CD1c-positive myeloid dendritic cell (primary cell): ENCODE measurements at regions not wholly inside any gene's neighbourhood (a gene's known extent, or its start where the extent isn't known, plus 50 kb on each side); places are given as distances from the start of the nearest gene placed in this dataset.

Source experiments
- DNase-seq: peaks from one replicate; pipeline ENCODE4 v3.0.0-alpha.2; 2016; ENCODE audit errors: extremely low spot score

DNA sequence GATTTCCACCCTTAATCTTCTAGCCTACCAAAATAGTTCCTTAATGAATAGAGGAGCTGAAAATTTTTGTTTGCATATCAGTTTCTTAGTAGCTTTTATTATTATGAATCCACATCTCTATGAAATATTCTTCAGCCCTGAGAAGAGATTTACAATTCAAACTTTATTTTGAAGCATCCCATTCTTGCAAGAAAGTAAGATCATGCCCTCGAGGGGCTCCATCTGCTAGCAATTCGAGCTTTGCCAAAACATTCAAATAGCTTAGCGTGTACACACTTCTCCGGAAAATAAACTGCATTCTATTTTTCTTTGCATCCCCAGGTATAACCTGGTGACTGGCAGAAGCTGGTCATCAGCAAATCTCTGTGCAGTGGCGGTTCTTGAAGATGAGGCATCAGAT is 370.7 kb downstream of the MTRR start:
- no peak for DNase-seq

DNA sequence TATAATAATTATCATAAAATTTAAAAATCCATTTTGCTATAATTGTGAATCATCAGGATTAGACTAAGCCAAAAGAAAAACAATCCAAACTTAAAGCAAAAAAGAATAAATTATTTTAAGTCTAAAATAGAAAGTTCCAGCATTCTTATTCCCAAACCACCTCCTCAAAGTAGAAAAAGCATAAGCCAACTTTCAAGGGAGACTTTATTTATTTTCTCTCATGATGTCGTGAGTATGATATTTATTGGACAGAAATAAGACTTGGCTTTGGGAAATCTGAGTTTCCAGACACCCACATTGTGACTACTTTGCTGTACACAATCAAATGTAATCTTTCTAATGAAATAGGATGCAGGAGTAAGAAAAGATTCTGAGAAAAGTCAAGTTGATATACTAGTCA is 372.1 kb downstream of the MTRR start:
- DNase-seq, result no peak

DNA sequence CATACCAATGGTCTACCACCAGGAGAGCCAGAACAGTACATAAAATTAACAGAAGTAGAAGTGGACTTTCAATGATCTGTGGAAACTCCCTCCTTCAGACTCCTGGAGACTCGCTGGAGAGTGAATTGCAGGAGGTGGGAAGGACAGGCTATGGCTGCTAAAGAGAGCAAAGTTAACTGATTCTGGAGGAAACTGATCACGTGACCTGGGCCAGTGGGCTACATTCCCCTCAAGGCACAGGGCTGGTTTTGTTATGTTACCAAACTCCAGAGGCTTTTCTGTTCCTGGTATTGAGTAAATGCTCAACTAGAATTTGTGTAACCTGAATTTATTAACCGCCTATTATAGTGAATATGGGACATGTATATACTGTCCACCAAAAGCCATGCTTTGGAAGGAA is 372.6 kb downstream of the MTRR start:
- no peak for DNase-seq

DNA sequence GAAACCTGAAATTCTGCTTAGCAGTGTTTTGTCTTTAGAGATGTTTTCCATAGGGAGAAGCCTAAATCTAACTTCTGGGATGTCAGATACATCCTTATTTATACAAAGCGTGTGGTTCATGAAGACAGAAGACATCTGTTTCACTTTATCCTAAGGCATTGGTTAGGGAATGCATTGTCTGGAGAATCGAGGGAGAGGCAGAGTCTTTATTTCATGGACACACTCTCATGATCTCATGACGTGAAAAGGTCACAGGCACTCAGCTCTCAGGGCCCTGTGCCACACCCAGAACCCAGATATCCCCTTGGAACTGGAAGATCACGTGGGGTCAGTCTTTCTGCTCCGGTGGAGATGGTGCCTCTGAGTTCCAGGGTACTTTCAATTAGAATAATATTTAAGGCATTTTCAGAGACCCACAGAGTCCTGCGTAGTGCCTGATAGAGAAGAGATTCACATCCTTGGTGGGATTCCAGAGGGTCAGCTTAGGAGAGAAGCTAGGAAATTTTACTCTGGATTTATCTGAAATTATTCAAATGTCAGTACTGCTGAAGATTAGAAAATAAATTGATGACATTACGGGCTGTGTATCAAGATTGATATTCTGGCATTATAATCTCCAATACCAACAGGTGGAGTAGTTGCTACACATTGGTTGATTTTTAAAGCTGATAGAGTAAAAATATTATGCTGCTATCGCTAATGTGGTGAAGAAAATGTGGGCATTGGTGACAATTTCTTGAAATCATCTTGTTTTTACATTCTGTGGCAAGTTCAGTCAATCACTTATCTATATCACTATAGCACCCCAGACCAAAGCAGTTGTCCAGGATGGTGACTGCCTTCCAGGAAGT is 378.3 kb downstream of the MTRR start:
- DNase-seq, result no peak

DNA sequence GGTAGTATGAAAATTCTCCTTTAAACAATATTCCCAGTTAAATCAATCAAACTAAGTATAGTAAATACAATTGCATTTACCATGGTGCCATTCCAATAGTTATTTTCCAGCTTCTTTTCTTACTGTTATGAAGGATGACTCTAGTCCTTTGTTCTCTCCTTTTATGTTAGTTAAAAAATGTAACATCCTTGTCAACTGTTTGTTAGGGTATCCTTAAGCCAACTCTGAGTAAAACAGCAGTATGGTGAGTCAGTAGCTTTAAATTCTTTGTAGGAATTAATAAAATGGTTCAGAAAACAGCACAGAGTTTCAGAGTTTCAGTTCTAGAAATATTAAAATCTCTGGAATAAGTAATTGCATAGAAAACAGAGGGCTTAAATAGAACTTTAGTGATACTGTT is 384.4 kb downstream of the MTRR start:
- DNase-seq, result no peak

DNA sequence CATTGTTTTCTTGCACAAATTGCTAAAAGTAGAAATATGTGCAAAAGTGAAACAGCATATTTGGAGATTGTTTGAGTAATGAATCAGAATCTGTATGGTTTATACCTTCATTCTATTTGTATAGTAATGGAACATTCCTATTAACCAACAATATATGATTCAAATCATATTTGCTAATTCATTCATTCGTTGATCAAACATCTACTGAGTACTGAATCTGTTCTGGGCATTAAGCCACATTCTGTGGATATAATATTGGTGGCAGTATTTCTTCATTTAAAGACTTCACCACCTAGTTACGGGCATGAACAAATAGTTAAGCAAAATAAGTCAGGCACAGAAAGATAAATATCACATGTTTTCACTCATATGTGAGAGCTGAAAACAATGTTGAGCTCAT is 385.7 kb downstream of the MTRR start:
- DNase-seq, result no peak

DNA sequence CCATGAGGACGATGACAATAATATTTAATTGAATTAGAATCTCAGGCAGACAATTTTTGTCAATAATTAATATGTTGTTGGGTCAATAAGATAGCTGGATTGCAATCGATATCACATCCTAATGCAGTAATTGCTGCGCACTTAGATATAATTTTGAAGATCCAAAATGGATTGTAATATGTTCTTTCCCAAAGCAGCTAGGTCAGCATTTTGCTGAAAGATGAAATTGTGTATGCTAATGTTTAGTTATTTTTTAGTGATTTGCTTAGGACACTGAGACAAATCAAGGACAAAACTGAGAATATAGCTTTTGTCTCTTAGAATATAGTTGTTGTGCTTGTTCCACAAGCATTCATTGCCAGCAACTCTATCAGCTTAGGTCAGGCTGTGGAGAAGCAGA is 389.9 kb downstream of the MTRR start:
- DNase-seq, result no peak

DNA sequence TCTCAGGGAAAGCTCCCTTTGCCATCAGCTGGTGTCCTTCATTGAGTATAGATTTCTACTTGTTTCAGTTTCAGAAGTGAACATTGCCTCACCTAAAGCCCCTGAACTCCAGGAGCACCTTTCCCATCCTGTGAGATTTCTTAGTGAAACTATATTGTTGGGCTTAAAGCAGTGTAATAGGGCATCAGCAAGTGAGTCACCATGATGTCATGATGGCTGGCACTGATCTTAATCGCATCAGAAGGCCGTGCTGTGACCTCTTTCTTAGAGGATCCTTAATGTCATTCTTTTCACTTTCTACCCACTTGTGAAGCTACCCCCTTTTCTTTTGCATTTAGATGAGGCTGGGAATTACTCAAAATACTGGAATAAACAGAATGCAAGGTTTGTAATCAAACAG is 401.3 kb downstream of the MTRR start:
- no peak for DNase-seq

DNA sequence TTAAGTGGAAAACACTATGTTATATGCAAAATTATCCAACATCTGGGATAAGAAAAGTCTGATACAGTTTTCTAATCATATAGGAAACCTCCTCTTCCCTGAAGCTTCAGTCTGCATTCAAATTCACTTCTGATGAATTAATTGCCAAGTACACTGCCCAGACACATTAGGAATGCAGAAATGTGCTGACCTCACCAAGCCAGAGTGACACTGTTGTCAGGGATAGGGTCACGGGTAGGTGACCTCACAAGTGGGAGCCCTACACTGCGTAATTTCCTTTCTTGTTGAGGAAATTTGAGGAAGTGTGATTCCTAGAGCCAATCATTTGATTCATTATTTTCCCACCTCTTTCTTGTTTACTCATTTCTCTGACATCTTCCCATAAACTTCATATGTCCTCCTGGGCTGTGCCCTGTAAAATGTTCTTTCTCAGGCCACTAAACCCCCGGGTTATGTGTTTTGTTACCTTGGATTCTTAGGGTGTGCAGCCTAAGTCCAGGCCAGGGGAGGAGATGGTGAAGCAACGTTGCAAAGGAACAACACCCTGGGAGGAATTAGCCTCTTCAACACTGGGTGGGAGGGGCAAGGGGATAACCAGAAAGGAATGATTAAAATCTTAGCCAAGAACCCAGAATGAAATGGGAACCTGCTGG is 411.9 kb downstream of the MTRR start:
- no peak for DNase-seq

DNA sequence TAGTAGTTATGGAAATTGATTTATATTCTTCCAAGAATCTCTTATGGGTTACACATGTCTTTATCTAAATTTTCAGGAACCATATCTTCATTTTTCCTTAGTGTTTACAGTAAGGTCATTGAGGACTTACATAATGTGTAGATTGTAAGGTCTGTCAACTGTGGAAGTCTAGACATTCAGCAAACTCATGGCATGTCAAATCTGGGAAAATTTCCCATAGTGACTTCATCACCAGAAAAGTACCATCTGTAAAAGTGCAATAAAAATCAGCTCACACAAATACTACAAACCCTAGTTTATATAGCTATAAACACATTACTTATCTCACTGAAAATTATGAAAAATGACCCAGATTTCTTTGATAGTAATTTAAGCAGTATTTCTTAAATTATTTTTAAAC is 419.4 kb downstream of the MTRR start:
- DNase-seq, result no peak

DNA sequence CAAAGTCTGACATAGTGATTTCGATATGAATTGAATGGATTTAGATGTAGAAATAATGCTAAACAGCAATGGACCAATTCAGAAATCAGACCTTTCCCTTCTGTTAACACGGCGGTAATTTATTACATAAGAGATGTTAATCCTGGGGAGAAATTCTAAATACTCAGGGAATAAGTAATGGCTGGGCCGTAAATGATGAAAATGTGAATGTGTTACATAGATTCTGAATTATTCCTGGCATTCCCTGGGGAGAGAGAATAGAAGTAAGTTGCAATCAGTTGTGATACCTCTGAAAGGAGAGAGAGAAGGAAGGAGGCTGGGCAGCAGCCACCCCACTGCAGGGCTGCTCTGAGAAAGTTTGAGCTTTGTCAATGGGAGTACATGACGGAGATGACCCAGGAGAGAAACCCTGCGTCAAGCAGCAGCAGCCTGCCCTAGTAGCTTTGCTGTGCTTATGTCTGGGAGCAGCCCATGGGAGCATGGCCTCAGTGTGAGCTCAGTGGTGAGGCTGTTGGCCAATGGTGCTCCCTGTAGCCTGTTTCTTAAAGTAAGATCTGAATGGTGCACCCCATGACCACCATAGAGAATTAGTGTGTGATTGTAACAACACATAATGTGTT is 420.1 kb downstream of the MTRR start:
- DNase-seq, result no peak

DNA sequence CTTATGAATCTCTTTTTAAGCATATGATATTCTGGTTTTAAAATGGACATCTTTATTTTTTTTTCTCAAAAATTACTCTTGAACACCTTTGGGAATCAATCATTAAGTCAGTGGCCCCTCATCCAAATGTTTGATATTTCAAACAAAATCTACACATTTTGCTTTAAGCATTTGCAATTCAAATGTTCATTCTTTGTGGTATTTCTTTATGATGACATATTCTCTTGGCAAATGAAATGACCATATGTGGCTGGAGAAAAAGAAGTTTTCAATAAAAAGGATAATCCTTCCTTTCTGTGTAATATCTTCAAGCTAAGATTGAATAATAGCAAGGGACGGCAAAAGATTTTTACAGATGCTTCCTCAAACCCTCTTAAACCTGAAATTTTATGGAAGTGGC is 420.8 kb downstream of the MTRR start:
- DNase-seq, result no peak

DNA sequence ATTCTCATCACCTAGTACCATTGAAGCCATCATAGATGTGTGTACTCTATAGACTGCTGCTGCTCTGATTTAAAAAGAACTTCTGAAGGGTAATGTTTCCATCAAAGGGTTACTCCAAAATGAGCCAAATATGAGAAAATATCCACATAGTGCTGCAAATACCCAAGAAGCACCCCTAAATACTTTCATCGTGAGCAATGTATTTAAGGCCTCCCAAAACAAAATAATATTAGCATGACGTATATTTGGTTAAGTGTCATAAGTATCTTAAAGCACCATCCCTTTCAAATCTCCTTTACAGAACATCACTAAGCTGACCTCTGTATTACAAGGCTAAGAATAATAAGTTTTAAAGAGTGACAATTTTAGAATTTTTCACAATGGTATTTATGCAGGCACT is 421.8 kb downstream of the MTRR start:
- DNase-seq, result no peak

DNA sequence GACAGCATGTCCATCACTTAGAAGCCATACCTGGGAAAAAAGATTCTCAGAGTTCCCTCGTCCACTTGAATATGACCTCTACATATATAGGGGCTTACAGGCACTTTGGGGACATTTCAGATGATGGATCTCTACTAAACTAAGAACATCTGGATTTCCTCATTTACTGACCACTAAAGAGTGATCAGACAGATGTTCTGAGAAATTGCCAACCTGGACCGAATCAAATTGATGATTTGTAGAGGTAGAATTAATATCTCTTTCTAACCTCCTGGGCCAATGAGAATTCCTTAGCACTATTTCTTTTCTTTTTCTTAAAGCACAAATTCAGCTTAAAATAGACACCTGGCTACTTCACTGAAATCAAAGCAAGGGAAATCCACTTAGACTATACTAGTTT is 422.7 kb downstream of the MTRR start:
- DNase-seq, result no peak

DNA sequence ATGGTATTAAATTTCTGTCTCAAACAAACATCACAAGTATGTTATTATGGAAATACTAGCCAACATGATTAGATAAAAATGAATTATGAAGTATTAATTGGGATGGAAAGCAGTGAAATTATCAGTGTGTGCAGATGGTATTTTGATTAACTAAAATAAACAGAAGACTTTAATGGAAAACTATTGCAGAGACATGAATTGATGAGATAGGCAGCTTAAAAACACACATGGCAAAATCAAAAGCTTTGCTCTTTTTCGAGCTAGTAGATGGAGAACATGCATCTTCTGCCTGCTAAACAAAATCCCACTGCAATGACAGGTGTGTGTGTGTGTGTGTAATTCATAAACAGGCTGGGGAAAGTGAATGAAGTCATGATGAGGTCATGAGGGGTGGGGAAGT is 426.2 kb downstream of the MTRR start:
- DNase-seq, result no peak

DNA sequence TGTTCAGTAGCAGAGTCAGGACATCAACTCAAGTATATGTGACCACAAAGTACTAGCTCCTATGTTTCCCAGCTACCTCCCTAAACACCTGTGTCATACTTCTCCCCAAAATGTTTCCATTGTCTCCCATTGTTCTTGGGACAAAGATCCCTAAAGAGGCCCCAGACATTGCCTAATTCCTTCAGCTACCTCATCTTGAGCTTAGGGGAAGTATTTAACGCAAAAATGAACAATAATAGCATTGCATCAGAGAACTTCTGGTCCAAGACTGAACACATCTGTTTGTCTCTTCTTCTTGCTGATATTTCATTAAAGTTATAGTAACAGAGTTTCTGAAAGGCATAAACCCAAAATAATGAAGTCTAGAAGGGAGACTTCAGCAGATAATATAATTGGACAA is 430.8 kb downstream of the MTRR start:
- DNase-seq, result no peak

DNA sequence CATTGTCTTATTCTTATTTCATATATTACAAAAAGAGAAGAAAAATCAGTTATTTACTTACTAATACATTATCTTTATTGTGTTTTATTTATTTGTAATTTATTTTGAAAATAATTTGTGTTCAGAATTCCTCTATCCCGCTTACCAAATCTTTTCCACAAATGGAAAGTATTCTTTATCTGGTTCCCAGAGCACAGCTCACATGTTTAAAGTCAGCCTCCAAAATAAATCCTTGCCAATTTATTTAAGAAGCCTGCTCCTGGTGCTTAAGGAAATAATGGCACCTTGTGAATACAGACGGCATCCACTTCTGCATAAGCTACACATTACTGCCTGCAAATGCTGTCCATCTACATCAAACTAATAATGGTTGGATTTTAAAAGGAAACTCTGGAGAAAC is 435.4 kb downstream of the MTRR start:
- no peak for DNase-seq

DNA sequence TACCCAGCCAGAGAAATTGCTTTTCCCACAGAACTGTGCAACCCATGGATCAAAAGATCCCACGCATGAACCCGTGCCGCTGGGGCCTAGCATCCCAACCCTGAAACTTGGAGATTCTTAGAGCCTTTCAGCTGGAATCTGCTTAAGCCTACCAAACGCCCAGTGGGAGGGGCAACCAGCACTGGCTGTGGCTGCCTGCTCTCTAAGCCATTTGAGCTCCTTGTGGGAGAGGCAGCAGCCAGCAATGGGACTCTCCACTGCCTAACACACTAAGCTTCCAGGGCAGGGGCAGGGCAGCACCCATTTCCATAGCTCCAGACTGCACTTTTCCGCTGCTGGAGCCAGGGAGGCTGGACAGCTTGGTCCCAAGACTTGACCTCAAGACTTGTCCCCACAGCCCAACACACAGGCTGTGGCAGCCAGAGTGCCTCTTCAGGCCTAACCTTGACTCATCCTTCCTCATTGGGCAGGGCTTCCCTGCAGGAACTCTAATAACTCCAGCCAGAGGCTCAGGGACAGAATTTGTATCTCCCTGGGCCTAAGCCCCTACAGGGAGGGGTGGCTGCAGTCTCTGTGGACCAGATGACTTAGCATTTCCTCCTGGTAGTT is 437.4 kb downstream of the MTRR start:
- no peak for DNase-seq

DNA sequence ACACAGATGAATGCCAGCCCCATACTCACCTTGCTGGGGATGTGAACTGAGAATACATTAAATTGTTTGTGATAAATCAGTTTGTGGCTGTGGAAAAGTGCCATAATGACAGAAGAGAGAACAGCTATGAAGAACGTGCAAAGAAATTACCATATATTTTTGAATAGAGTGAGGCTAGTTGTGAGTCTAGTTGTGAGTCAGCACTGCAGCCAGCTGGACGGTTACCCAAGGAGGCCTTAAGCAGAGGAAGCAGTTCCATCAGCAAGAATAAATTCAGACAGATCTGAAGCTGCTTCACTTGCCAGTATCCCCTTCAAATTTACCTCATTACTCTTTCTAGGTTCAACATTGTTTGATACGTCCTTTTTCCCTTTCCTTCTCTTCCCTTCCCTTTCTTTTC is 446.0 kb downstream of the MTRR start:
- DNase-seq, result no peak

DNA sequence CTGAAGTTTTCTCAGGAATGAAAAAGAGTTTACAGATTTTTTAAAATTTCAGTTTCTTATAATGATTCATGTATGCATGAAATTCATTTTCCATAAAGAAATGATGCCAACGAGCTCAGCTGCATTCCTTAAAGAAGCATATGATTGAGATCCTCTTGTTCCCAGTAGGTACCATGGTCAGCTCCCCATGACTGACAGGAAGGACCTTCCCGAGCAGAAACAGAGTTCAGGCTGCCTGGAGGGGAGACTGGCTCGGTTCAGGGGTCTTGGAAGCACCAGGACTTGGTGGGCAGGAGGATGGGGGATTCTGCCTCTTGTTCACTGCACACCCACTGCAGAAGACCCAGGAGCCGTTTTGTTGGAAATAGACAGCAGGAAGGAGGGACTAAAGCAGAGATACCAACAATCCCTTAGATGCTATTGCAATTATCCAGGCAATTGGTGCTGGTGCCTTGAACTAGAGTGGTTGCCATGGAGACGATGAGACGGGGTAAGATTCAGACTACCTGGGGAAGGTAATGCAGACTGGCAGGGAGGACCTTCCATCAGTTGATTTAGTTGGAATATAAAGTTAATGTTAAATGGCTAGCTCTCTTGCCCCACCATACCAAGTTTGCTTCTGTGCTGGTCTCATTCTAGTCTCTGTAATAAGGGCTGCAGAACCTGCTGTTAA is 447.8 kb downstream of the MTRR start:
- no peak for DNase-seq

DNA sequence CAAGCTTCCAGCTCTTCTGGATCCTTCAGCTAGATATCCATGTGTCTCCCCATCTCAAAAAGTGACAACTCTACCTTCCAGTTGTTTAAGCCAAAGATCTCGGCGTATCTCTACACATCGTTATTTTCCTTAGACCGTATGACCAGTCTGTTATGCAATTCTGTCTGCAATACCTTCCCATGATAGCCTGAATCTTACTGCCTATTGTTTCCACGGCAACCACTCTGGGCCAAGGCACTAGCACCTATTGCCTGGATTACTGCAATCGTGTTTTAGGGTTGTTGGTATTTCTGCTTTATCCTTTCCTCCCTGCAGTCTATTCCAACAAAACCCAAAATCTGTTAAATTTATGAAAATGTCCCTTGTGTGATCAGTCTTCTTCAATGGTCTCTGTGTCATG is 448.4 kb downstream of the MTRR start:
- no peak for DNase-seq

DNA sequence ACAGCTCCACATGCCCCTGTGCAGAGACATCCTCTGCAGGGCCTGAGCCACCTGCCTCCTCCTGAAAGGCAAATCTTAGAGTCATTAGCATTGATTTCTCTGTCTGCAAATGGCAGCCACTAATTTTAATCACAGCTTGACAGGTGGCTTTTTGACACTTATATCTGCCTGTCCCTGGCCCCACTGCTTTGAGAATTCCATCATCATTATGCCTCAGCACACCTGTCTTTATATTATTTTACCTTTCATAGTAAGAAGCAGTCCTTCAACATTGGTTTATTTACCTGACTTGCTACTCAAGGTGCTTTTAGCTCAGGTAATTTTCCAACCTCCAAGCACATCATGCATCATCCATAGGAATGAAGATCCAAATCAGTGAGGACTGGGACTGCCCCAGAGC is 451.3 kb downstream of the MTRR start:
- no peak for DNase-seq
